ENCODE measurements at regions not wholly inside any gene's neighbourhood (a gene's known extent, or its start where the extent isn't known, plus 50 kb on each side); places are given as distances from the start of the nearest gene placed in this dataset.

GRCh38 chr3:14289590-14290461 is 111.2 kb downstream of the LSM3 start:
- H3K79me2 ChIP-seq (ENCODE audit: control insufficient read depth, insufficient read depth, low read length, unreplicated experiment): no peaks in the 10 kb centered on the region
- no peak overlapping the region for H3K27ac ChIP-seq (ENCODE audit: low read depth, low read length)
- H3K4me1 ChIP-seq (ENCODE audit: control insufficient read depth, insufficient read depth, low read length, unreplicated experiment): peaks cover 2% of the 10 kb centered on the region
- H2AFZ ChIP-seq (ENCODE audit: low read length, unreplicated experiment): no peak overlapping the region
- H3K36me3 ChIP-seq (ENCODE audit: insufficient read depth, low read length): no peaks in the 10 kb centered on the region
- peaks cover 20% of the 10 kb centered on the region for H3K27me3 ChIP-seq (ENCODE audit: insufficient read depth, low read length)
- no peak overlapping the region for H3K4me3 ChIP-seq (ENCODE audit: low read depth, low read length)

- peaks cover 18% of the 10 kb centered on the region for H3K27me3 ChIP-seq (ENCODE audit: insufficient read depth, low read length)
- H3K27ac ChIP-seq (ENCODE audit: low read depth, low read length): no peak overlapping the region
- no peak overlapping the region for H2AFZ ChIP-seq (ENCODE audit: low read length, unreplicated experiment)
- H3K4me3 ChIP-seq (ENCODE audit: low read depth, low read length): no peak overlapping the region
- peaks cover 2% of the 10 kb centered on the region for H3K4me1 ChIP-seq (ENCODE audit: control insufficient read depth, insufficient read depth, low read length, unreplicated experiment)
- H3K79me2 ChIP-seq (ENCODE audit: control insufficient read depth, insufficient read depth, low read length, unreplicated experiment): no peaks in the 10 kb centered on the region
- no peaks in the 10 kb centered on the region for H3K36me3 ChIP-seq (ENCODE audit: insufficient read depth, low read length)
These were observed 111.6 kb upstream of the SLC6A6 start for GRCh38 chr3:14290631-14291385.

- Histone ChIP-seq H3K4me3 (ENCODE audit: low read depth, low read length) (no peak overlapping the region), H3K36me3 (ENCODE audit: insufficient read depth, low read length) (no peaks in the 10 kb centered on the region), H3K27me3 (ENCODE audit: insufficient read depth, low read length) (peaks cover 18% of the 10 kb centered on the region), H3K4me1 (ENCODE audit: control insufficient read depth, insufficient read depth, low read length, unreplicated experiment) (no peaks in the 10 kb centered on the region), H3K27ac (ENCODE audit: low read depth, low read length) (no peak overlapping the region), H3K79me2 (ENCODE audit: control insufficient read depth, insufficient read depth, low read length, unreplicated experiment) (no peaks in the 10 kb centered on the region), H2AFZ (ENCODE audit: low read length, unreplicated experiment) (no peak overlapping the region)
These were observed 107.4 kb upstream of the SLC6A6 start for GRCh38 chr3:14295037-14295436.

GRCh38 chr3:14295801-14296200 is 106.6 kb upstream of the SLC6A6 start:
- H3K27ac ChIP-seq (ENCODE audit: low read depth, low read length): no peak overlapping the region
- H3K79me2 ChIP-seq (ENCODE audit: control insufficient read depth, insufficient read depth, low read length, unreplicated experiment): no peaks in the 10 kb centered on the region
- no peak overlapping the region for H2AFZ ChIP-seq (ENCODE audit: low read length, unreplicated experiment)
- no peaks in the 10 kb centered on the region for H3K36me3 ChIP-seq (ENCODE audit: insufficient read depth, low read length)
- H3K4me3 ChIP-seq (ENCODE audit: low read depth, low read length): no peak overlapping the region
- peaks cover 17% of the 10 kb centered on the region for H3K27me3 ChIP-seq (ENCODE audit: insufficient read depth, low read length)
- H3K4me1 ChIP-seq (ENCODE audit: control insufficient read depth, insufficient read depth, low read length, unreplicated experiment): no peaks in the 10 kb centered on the region

GRCh38 chr3:14297305-14297704 is 105.1 kb upstream of the SLC6A6 start:
- no peak overlapping the region for H2AFZ ChIP-seq (ENCODE audit: low read length, unreplicated experiment)

DNA sequence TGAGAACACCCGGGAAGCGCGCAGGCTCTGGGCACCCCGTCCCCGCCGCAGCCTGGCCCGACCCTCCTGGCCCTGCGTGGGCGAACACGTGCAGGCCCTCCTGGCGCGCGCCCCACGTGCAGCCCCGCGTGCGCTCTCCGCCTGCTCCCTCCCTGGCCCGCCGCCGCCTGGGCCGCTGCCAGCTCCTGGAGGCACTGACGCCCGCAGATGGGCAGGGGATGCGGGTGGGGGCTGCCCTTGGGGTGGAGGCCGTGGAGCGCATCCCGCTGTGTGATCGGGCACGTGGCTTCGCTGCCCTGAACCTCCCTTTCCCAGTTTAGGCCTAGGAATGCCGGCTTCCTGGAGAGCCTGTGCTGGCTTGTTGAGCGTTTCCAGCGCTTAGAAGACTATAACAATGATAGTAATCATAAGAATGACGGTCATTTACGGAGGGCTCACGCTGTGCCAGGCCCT is 104.6 kb upstream of the SLC6A6 start:
- Histone ChIP-seq H3K36me3 (ENCODE audit: insufficient read depth, low read length) (no peaks in the 10 kb centered on the region), H2AFZ (ENCODE audit: low read length, unreplicated experiment) (no peak overlapping the region), H3K4me3 (ENCODE audit: low read depth, low read length) (no peak overlapping the region), H3K27me3 (ENCODE audit: insufficient read depth, low read length) (peaks cover 16% of the 10 kb centered on the region; the same call in 1 of the 2 replicates), H3K79me2 (ENCODE audit: control insufficient read depth, insufficient read depth, low read length, unreplicated experiment) (no peaks in the 10 kb centered on the region), H3K27ac (ENCODE audit: low read depth, low read length) (no peak overlapping the region), H3K4me1 (ENCODE audit: control insufficient read depth, insufficient read depth, low read length, unreplicated experiment) (no peaks in the 10 kb centered on the region)

More at GRCh38 chr3:14297305-14297704, 105.1 kb upstream of the SLC6A6 start:
- Histone ChIP-seq H3K4me3 (ENCODE audit: low read depth, low read length) (no peak overlapping the region), H3K27ac (ENCODE audit: low read depth, low read length) (no peak overlapping the region), H3K4me1 (ENCODE audit: control insufficient read depth, insufficient read depth, low read length, unreplicated experiment) (no peaks in the 10 kb centered on the region), H3K27me3 (ENCODE audit: insufficient read depth, low read length) (peaks cover 16% of the 10 kb centered on the region; the same call in 1 of the 2 replicates), H3K79me2 (ENCODE audit: control insufficient read depth, insufficient read depth, low read length, unreplicated experiment) (no peaks in the 10 kb centered on the region), H3K36me3 (ENCODE audit: insufficient read depth, low read length) (no peaks in the 10 kb centered on the region)

DNA sequence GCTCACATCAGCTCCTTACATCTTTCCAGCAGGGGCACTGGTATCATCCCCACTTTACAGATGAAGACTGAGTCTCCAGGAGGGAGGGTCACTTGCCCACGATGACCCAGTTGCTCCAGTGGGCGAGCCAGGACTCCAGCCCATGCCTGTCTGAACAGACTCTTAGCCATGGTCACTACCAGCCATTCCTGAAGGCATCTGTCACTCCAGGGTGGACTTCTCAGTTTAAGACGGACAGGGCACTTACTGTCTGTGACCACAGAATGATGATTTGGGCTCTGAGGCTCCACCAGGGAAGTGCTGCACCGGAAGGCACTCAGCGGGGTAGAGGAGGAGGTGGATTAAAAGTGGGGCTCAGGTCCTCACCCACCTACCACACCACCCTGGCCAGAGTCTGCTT is 104.0 kb upstream of the SLC6A6 start:
- H3K4me1 ChIP-seq (ENCODE audit: control insufficient read depth, insufficient read depth, low read length, unreplicated experiment): no peaks in the 10 kb centered on the region
- H3K4me3 ChIP-seq (ENCODE audit: low read depth, low read length): no peak overlapping the region
- H3K79me2 ChIP-seq (ENCODE audit: control insufficient read depth, insufficient read depth, low read length, unreplicated experiment): no peaks in the 10 kb centered on the region
- no peaks in the 10 kb centered on the region for H3K36me3 ChIP-seq (ENCODE audit: insufficient read depth, low read length)
- peaks cover 16% of the 10 kb centered on the region; the same call in 1 of the 2 replicates for H3K27me3 ChIP-seq (ENCODE audit: insufficient read depth, low read length)
- H3K27ac ChIP-seq (ENCODE audit: low read depth, low read length): no peak overlapping the region
- no peak overlapping the region for H2AFZ ChIP-seq (ENCODE audit: low read length, unreplicated experiment)

DNA sequence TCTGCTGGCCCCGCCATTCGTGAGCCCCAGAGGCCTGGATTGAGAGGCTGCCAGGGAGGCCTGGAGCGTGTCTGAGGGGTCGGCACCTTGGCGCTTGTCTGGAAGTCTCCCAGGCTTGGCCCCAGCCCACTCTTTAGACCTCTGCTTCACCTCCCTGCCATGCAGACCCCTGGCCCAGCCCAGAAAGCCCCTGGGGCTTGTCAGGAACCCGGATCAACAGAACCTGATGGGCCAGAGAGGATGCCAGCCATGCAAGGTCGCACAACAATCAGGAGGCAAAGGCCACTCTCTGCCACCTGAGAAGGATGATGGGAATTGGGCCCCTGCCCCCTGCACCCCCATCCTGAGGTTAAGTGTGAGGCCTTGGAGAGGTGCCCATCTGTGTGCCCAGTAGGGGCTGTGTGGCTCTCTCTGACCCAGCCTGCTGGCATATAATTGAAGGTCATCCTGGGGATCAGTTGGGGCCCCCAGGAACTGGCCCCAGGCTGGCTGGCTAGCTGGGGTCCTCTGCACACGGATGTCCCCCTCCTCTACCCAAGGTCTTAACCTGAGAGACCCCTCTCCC is 103.3 kb upstream of the SLC6A6 start:
- Histone ChIP-seq H3K4me1 (ENCODE audit: control insufficient read depth, insufficient read depth, low read length, unreplicated experiment) (peaks cover 6% of the 10 kb centered on the region), H3K79me2 (ENCODE audit: control insufficient read depth, insufficient read depth, low read length, unreplicated experiment) (no peaks in the 10 kb centered on the region), H3K36me3 (ENCODE audit: insufficient read depth, low read length) (no peaks in the 10 kb centered on the region), H3K4me3 (ENCODE audit: low read depth, low read length) (no peak overlapping the region), H2AFZ (ENCODE audit: low read length, unreplicated experiment) (no peak overlapping the region), H3K27ac (ENCODE audit: low read depth, low read length) (no peak overlapping the region), H3K27me3 (ENCODE audit: insufficient read depth, low read length) (peaks cover 16% of the 10 kb centered on the region; the same call in 1 of the 2 replicates)

GRCh38 chr3:14299767-14300166 is 102.6 kb upstream of the SLC6A6 start:
- no peaks in the 10 kb centered on the region for H3K36me3 ChIP-seq (ENCODE audit: insufficient read depth, low read length)
- H3K27me3 ChIP-seq (ENCODE audit: insufficient read depth, low read length): peaks cover 17% of the 10 kb centered on the region
- H3K27ac ChIP-seq (ENCODE audit: low read depth, low read length): no peak overlapping the region
- no peak overlapping the region for H3K4me3 ChIP-seq (ENCODE audit: low read depth, low read length)
- no peaks in the 10 kb centered on the region for H3K79me2 ChIP-seq (ENCODE audit: control insufficient read depth, insufficient read depth, low read length, unreplicated experiment)
- peaks cover 7% of the 10 kb centered on the region for H3K4me1 ChIP-seq (ENCODE audit: control insufficient read depth, insufficient read depth, low read length, unreplicated experiment)
- H2AFZ ChIP-seq (ENCODE audit: low read length, unreplicated experiment): no peak overlapping the region

DNA sequence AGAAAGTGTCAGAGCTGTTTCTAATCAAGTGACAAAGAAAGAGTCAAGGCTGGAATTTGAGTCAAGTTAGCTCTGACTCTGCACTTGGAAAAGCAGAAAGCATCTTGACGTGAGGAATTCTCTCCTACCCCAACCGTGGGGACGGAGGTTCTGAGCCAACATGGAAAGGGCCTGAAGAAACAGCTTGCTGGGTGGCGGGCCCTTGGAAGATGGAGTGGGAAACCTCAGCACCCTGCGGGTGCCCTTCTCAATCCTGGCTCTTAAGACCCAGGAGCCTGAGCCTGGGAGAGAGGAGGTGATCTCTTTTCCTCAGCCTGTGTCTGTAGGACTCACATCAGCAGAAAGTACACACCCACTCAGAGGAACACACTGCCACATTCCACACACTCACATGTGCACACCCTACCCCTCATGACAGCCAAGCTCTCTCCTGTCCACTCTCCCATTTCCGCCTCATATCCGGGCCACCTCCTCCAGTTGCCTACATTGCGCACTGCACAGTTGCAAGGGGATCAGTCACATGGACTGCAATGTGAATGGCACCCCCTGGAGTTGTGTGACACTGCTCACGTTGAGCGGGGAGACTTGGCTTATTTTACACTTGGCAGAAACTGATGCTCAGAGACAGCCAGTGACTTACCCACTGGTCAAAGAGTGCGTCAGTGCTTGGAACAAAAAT is 101.5 kb upstream of the SLC6A6 start:
- H3K27me3 ChIP-seq (ENCODE audit: insufficient read depth, low read length): peaks cover 16% of the 10 kb centered on the region
- no peaks in the 10 kb centered on the region for H3K36me3 ChIP-seq (ENCODE audit: insufficient read depth, low read length)
- no peaks in the 10 kb centered on the region for H3K79me2 ChIP-seq (ENCODE audit: control insufficient read depth, insufficient read depth, low read length, unreplicated experiment)
- no peak overlapping the region for H3K27ac ChIP-seq (ENCODE audit: low read depth, low read length)
- peaks cover 7% of the 10 kb centered on the region for H3K4me1 ChIP-seq (ENCODE audit: control insufficient read depth, insufficient read depth, low read length, unreplicated experiment)
- no peak overlapping the region for H2AFZ ChIP-seq (ENCODE audit: low read length, unreplicated experiment)
- H3K4me3 ChIP-seq (ENCODE audit: low read depth, low read length): no peak overlapping the region
